Ectodermal cell (in vitro differentiated cells): ENCODE measurements at regions not wholly inside any gene's neighbourhood (a gene's known extent, or its start where the extent isn't known, plus 50 kb on each side); places are given as distances from the start of the nearest gene placed in this dataset.

ENCODE experiments used
- H3K27ac ChIP-seq: 2 replicates; pipeline ENCODE4 v1.7.0; 2013; ENCODE audit warnings: mild to moderate bottlenecking, low read depth, low read length; ENCODE audit not compliant: insufficient read depth, poor library complexity, severe bottlenecking
- H3K27me3 ChIP-seq: 2 replicates; pipeline ENCODE4 v1.7.0; 2013; ENCODE audit warnings: mild to moderate bottlenecking, low read length; ENCODE audit not compliant: insufficient read depth, control insufficient read depth, poor library complexity, severe bottlenecking
- H3K36me3 ChIP-seq: one replicate; pipeline ENCODE4 v1.7.0; 2013; ENCODE audit warnings: low read length; ENCODE audit not compliant: control insufficient read depth, insufficient read depth
- H3K4me1 ChIP-seq: one replicate; pipeline ENCODE4 v1.7.0; 2013; ENCODE audit warnings: low read length; ENCODE audit not compliant: control insufficient read depth, insufficient read depth
- H3K4me3 ChIP-seq: 2 replicates; pipeline ENCODE4 v1.7.0; 2013; ENCODE audit warnings: low read depth, low read length, control low read depth; ENCODE audit not compliant: insufficient read depth
- H3K9me3 ChIP-seq: 2 replicates; pipeline ENCODE4 v1.7.0; 2013; ENCODE audit warnings: mild to moderate bottlenecking, low read length, moderate library complexity; ENCODE audit not compliant: control insufficient read depth
- WGBS, 2 experiments: methylation state at CpG; one replicate each; pipeline ENCODE4 v1.1.7; 2013; ENCODE audit warnings: missing lambda C conversion rate in 2 of 2; 5-methylcytosine and 5-hydroxymethylcytosine counted together

DNA sequence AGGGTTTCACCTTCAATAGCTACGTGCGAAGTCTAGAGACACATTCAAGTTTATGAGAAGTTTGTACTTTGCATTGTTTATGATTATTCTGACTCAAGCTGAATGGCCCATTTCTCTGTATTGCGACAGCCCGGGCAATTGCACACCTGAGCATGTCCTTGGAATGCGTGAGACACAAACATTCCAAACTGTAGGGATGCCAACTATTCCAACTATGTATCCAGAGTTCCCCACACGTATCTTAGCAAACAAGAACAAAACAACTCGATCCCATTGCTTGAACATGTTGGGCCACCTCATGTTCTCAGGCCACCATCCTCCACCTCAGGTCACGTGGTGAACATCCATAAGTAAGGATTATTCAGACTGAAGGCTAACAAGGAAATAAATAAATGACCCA is 51.4 kb upstream of the EGFR start:
- no peaks in the 10 kb centered on the region for H3K27me3 ChIP-seq
- H3K9me3 ChIP-seq = no peaks in the 10 kb centered on the region
- 93 to 94% methylated on average over 8 of the region's 8 CpGs for WGBS, 2 experiments
- no peaks in the 10 kb centered on the region for H3K36me3 ChIP-seq
- H3K4me3 ChIP-seq = no peak overlapping the region
- no peak overlapping the region for H3K27ac ChIP-seq
- H3K4me1 ChIP-seq = no peaks in the 10 kb centered on the region

DNA sequence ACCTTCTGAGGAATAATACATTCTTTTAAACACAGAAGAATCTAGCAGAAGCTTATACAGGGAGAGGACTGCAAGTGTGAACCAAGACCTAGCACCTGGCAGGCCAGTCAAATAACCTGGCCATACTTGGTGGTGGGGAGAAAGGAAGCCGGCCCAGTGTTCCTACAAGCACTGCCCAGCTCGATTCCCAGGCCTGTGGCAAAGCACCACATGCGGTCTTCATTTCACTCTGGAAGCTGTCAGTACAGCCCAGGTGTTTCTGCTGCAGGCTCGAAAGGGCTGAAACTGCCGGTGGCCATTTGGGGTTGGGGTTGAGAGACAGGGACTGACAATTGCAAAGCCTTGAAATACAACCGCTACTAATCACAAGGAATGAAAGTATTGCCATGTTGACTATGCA is 50.8 kb upstream of the EGFR start:
- H3K4me1 ChIP-seq = no peaks in the 10 kb centered on the region
- no peaks in the 10 kb centered on the region for H3K9me3 ChIP-seq
- H3K36me3 ChIP-seq = no peaks in the 10 kb centered on the region
- no peak overlapping the region for H3K4me3 ChIP-seq
- no peaks in the 10 kb centered on the region for H3K27me3 ChIP-seq
- no peak overlapping the region for H3K27ac ChIP-seq
- 88 to 93% methylated on average over 6 of the region's 6 CpGs for WGBS, 2 experiments
